H1 (cell line): ENCODE measurements at regions not wholly inside any gene's neighbourhood (a gene's known extent, or its start where the extent isn't known, plus 50 kb on each side); places are given as distances from the start of the nearest gene placed in this dataset.

ENCODE experiments used
- JUND ChIP-seq: IDR thresholded peaks from 2 replicates; pipeline ENCODE4 v1.6.1; 2011; ENCODE audit warnings: mild to moderate bottlenecking, improper control_type of control experiment, low read length
- MAX ChIP-seq: IDR thresholded peaks from 2 replicates; pipeline ENCODE4 v1.6.1; 2012; ENCODE audit warnings: inconsistent platforms

GRCh38 chr3:86826292-86826691 lies 164.7 kb downstream of the VGLL3 start (continued):
- TF ChIP-seq JUND (no peak), MAX (no peak)
